SU-DHL-6 (cell line): ENCODE measurements at regions not wholly inside any gene's neighbourhood (a gene's known extent, or its start where the extent isn't known, plus 50 kb on each side); places are given as distances from the start of the nearest gene placed in this dataset.

Experiments used
- H2AFZ ChIP-seq: fragments of 200-600 bp; sonication (generic); 2 replicates; pipeline ENCODE4 v1.6.1; 2014; ENCODE audit warnings: low read depth, mild to moderate bottlenecking, moderate library complexity, mixed read lengths, antibody characterized with exemption, low read length; ENCODE audit not compliant: severe bottlenecking
- H3F3A ChIP-seq: fragments of 200-600 bp; shearing (Covaris generic); 2 replicates; pipeline ENCODE4 v1.6.0; 2016; ENCODE audit warnings: antibody characterized with exemption, mild to moderate bottlenecking; ENCODE audit not compliant: insufficient read depth
- H3K27ac ChIP-seq: fragments of 200-600 bp; sonication (generic); 2 replicates; pipeline ENCODE4 v1.5.1; 2016; ENCODE audit warnings: low read depth, mild to moderate bottlenecking, low read length, moderate library complexity, mixed read lengths
- H3K27me3 ChIP-seq: fragments of 200-600 bp; sonication (generic), shearing (Covaris generic); 2 replicates; pipeline ENCODE4 v1.6.0; 2014; ENCODE audit warnings: mild to moderate bottlenecking, low read length
- H3K36me3 ChIP-seq: fragments of 200-600 bp; sonication (generic); 2 replicates; pipeline ENCODE4 v1.6.1; 2014; ENCODE audit warnings: mild to moderate bottlenecking, low read length, mixed read lengths
- H3K4me2 ChIP-seq: fragments of 300-600, 200-600 bp; shearing (Covaris generic), sonication (generic); 2 replicates; pipeline ENCODE4 v1.6.0; 2014; ENCODE audit warnings: low read length, low read depth, mild to moderate bottlenecking; ENCODE audit not compliant: poor library complexity, severe bottlenecking
- H3K4me3 ChIP-seq: fragments of 200-600 bp; sonication (generic); 2 replicates; pipeline ENCODE4 v1.5.1; 2014; ENCODE audit warnings: antibody characterized with exemption, low read length, mild to moderate bottlenecking, mixed read lengths; ENCODE audit not compliant: insufficient read depth, poor library complexity, severe bottlenecking
- H3K79me2 ChIP-seq: fragments of 200-600 bp; sonication (generic); 2 replicates; pipeline ENCODE4 v1.6.1; 2014; ENCODE audit warnings: mild to moderate bottlenecking, low read length, moderate library complexity; ENCODE audit not compliant: insufficient read depth
- H3K9ac ChIP-seq: fragments of 200-600 bp; sonication (generic); 2 replicates; pipeline ENCODE4 v1.7.0; 2014; ENCODE audit warnings: mild to moderate bottlenecking, low read length
- H3K9me2 ChIP-seq: fragments of 200-600 bp; sonication (generic); replicated peaks from 2 replicates; pipeline ENCODE4 v1.6.1; 2014; ENCODE audit warnings: low read length; ENCODE audit not compliant: insufficient read depth
- H3K9me3 ChIP-seq: fragments of 200-600 bp; sonication (generic); 2 replicates; pipeline ENCODE4 v1.6.1; 2014; ENCODE audit warnings: low read length, mixed read lengths; ENCODE audit not compliant: insufficient read depth
- H4K20me1 ChIP-seq: fragments of 200-600 bp; sonication (generic); 2 replicates; pipeline ENCODE4 v1.6.1; 2014; ENCODE audit warnings: low read depth, mild to moderate bottlenecking, antibody characterized with exemption, low read length, moderate library complexity, mixed read lengths
- CTCF ChIP-seq: fragments of 200-600 bp; sonication (generic); IDR thresholded peaks from one replicate; pipeline ENCODE4 v1.5.1; 2017; ENCODE audit warnings: antibody characterized with exemption, mild to moderate bottlenecking, low read length, moderate library complexity; ENCODE audit not compliant: insufficient read depth, poor library complexity, severe bottlenecking
- EZH2phosphoT487 ChIP-seq: fragments of 200-600 bp; sonication (generic), shearing (Covaris generic); conservative IDR thresholded peaks from 2 replicates; pipeline ENCODE4 v1.6.1; 2018; ENCODE audit warnings: mild to moderate bottlenecking, antibody characterized with exemption, low read length, moderate library complexity, mixed read lengths

GRCh38 chr12:115846516-115846915 is 431.0 kb downstream of the MED13L start:
- H3F3A ChIP-seq = no peaks in the 10 kb centered on the region
- H3K36me3 ChIP-seq = no peaks in the 10 kb centered on the region
- H3K79me2 ChIP-seq = no peaks in the 10 kb centered on the region
- no peaks in the 10 kb centered on the region for H3K9me2 ChIP-seq
- H3K4me3 ChIP-seq = no peak overlapping the region
- H3K9ac ChIP-seq = no peak overlapping the region
- H4K20me1 ChIP-seq = no peaks in the 10 kb centered on the region
- no peaks in the 10 kb centered on the region for H3K27me3 ChIP-seq
- no peaks in the 10 kb centered on the region for H3K9me3 ChIP-seq
- no peak overlapping the region for H2AFZ ChIP-seq
- H3K4me2 ChIP-seq = no peak overlapping the region
- TF ChIP-seq CTCF (no peak), EZH2phosphoT487 (no peak)
- no peak overlapping the region for H3K27ac ChIP-seq

GRCh38 chr12:115840159-115840558 is 437.3 kb downstream of the MED13L start:
- no peak overlapping the region for H3K27ac ChIP-seq
- H3K9ac ChIP-seq = no peak overlapping the region
- no peaks in the 10 kb centered on the region for H3K9me2 ChIP-seq
- H4K20me1 ChIP-seq = no peaks in the 10 kb centered on the region
- H3K36me3 ChIP-seq = no peaks in the 10 kb centered on the region
- H3K4me3 ChIP-seq = no peak overlapping the region
- H3K9me3 ChIP-seq = no peaks in the 10 kb centered on the region
- no peak for TF ChIP-seq EZH2phosphoT487
- TF ChIP-seq CTCF = no peak
- no peak overlapping the region for H2AFZ ChIP-seq
- H3K4me2 ChIP-seq = no peak overlapping the region
- H3F3A ChIP-seq = no peaks in the 10 kb centered on the region
- H3K27me3 ChIP-seq = no peaks in the 10 kb centered on the region
- H3K79me2 ChIP-seq = no peaks in the 10 kb centered on the region

GRCh38 chr12:115838952-115839351 is 438.5 kb downstream of the MED13L start:
- H3K27ac ChIP-seq = no peak overlapping the region
- no peaks in the 10 kb centered on the region for H4K20me1 ChIP-seq
- no peaks in the 10 kb centered on the region for H3K9me2 ChIP-seq

More at GRCh38 chr12:115838952-115839351, 438.5 kb downstream of the MED13L start:
- Histone ChIP-seq H3K27me3 (no peaks in the 10 kb centered on the region), H3K79me2 (no peaks in the 10 kb centered on the region), H2AFZ (no peak overlapping the region), H3F3A (no peaks in the 10 kb centered on the region), H3K36me3 (no peaks in the 10 kb centered on the region), H3K9me3 (no peaks in the 10 kb centered on the region), H3K9ac (no peak overlapping the region), H3K4me3 (no peak overlapping the region), H3K4me2 (no peak overlapping the region)
- TF ChIP-seq EZH2phosphoT487 = no peak
- TF ChIP-seq CTCF = no peak
